Keratinocyte (primary cell): ENCODE measurements at regions not wholly inside any gene's neighbourhood (a gene's known extent, or its start where the extent isn't known, plus 50 kb on each side); places are given as distances from the start of the nearest gene placed in this dataset.

Experiments used
- EZH2 ChIP-seq: IDR thresholded peaks from one replicate; pipeline ENCODE4 v1.6.1; 2012; ENCODE audit warnings: inconsistent platforms, mild to moderate bottlenecking, low read length, moderate library complexity
- TF ChIP-seq, protein P1 (sequence below), 3 experiments: IDR thresholded peaks in 1 of 3; conservative IDR thresholded peaks in 1 of 3; optimal IDR thresholded peaks in 1 of 3; 2 replicates in 2 of 3; 3 replicates in 1 of 3; pipeline versions ENCODE3 to v1.5.1; 2011; ENCODE audit warnings: low read length in 3 of 3, mild to moderate bottlenecking in 3 of 3, moderate library complexity in 2 of 3, control low read depth in 1 of 3, inconsistent platforms in 1 of 3; ENCODE audit not compliant: insufficient read depth in 2 of 3; ENCODE audit errors: extremely low read depth in 1 of 3

DNA sequence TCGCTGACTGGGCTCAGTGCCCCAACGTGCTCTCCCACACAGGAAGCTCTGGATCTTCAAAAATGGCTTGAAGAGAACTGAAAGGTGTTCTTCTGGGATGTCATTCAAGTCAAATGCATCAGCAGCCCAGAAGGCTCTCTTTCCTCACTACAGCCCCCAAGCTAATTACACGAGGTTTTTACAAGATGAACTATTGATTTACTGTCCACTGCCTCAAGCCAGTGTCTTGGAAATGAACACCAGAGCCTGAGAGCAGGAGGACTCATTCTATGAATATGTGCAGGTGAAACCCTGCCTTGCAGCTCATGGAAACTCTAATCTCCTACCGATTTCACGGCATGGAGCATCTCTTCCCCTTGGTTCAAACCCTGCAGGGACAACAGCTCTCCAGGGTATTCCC, 98.9 kb upstream of the CST7 start:
- TF ChIP-seq, protein P1, sequence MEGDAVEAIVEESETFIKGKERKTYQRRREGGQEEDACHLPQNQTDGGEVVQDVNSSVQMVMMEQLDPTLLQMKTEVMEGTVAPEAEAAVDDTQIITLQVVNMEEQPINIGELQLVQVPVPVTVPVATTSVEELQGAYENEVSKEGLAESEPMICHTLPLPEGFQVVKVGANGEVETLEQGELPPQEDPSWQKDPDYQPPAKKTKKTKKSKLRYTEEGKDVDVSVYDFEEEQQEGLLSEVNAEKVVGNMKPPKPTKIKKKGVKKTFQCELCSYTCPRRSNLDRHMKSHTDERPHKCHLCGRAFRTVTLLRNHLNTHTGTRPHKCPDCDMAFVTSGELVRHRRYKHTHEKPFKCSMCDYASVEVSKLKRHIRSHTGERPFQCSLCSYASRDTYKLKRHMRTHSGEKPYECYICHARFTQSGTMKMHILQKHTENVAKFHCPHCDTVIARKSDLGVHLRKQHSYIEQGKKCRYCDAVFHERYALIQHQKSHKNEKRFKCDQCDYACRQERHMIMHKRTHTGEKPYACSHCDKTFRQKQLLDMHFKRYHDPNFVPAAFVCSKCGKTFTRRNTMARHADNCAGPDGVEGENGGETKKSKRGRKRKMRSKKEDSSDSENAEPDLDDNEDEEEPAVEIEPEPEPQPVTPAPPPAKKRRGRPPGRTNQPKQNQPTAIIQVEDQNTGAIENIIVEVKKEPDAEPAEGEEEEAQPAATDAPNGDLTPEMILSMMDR (optimal IDR thresholded peaks at IDR 0.05 in 1 of 3, IDR thresholded peaks at IDR 0.05 in 1 of 3, conservative IDR thresholded peaks at IDR 0.05 in 1 of 3; ENCODE audit: extremely low read depth in 1 of 3, insufficient read depth in 2 of 3, low read length in 3 of 3) = no peak
- TF ChIP-seq EZH2 = no peak
